ENCODE measurements at regions not wholly inside any gene's neighbourhood (a gene's known extent, or its start where the extent isn't known, plus 50 kb on each side); places are given as distances from the start of the nearest gene placed in this dataset.

- TF ChIP-seq EZH2 (IDR thresholded peaks at IDR 0.05; ENCODE audit: low read depth), result no peak
- TF ChIP-seq, protein P1, sequence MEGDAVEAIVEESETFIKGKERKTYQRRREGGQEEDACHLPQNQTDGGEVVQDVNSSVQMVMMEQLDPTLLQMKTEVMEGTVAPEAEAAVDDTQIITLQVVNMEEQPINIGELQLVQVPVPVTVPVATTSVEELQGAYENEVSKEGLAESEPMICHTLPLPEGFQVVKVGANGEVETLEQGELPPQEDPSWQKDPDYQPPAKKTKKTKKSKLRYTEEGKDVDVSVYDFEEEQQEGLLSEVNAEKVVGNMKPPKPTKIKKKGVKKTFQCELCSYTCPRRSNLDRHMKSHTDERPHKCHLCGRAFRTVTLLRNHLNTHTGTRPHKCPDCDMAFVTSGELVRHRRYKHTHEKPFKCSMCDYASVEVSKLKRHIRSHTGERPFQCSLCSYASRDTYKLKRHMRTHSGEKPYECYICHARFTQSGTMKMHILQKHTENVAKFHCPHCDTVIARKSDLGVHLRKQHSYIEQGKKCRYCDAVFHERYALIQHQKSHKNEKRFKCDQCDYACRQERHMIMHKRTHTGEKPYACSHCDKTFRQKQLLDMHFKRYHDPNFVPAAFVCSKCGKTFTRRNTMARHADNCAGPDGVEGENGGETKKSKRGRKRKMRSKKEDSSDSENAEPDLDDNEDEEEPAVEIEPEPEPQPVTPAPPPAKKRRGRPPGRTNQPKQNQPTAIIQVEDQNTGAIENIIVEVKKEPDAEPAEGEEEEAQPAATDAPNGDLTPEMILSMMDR (conservative IDR thresholded peaks at IDR 0.05), result no peak
- Histone ChIP-seq H3K4me2 (no peak overlapping the region), H3K9me2 (ENCODE audit: insufficient read depth) (no peaks in the 10 kb centered on the region), H3K4me1 (replicated peaks; ENCODE audit: insufficient read depth) (no peaks in the 10 kb centered on the region), H3K27ac (no peak overlapping the region), H3K27me3 (ENCODE audit: insufficient read depth, low read depth) (no peaks in the 10 kb centered on the region), H3K4me3 (no peak overlapping the region), H3K79me2 (ENCODE audit: low read depth) (no peaks in the 10 kb centered on the region), H3F3A (ENCODE audit: insufficient read depth, low read depth) (no peaks in the 10 kb centered on the region), H4K20me1 (ENCODE audit: insufficient read depth) (no peaks in the 10 kb centered on the region), H3K36me3 (ENCODE audit: low read depth) (no peaks in the 10 kb centered on the region), H2AFZ (no peak overlapping the region), H3K9me3 (ENCODE audit: insufficient read depth, low read depth) (no peaks in the 10 kb centered on the region)
- ChIA-PET POLR2A (ENCODE audit: unreplicated experiment) (no interaction called here), CTCF (no interaction called here)
- intact Hi-C loops (cut with micrococcal nuclease; ENCODE audit: unreplicated experiment), result no loop called here
- DNase-seq, result no peak
- BruUV-seq (replicated peaks), result no TSS peak
Measured at GRCh38 chr19:21626924-21627697, 121.7 kb downstream of the ZNF429 start.

DNA sequence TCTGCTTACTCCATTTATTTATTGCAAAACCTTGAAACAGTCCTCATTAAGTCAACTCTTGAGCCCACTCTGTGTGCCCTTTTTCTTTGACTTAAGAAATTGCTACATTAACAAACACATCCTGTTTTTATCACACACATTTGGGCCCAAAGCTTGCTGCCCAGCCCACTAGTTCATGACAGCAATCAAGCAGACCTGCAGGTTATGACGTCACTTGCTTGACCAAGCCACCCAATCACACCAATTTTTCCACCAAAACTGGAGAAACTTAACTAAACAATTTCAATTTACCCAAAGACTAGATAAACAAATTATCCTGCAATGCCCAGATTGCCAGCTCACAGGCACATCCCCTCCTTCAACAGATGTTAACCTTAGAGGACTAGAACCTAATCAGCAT, 120.7 kb downstream of the ZNF429 start:
- H3K9me3 ChIP-seq (ENCODE audit: insufficient read depth, low read depth), result no peaks in the 10 kb centered on the region
- TF ChIP-seq EZH2 (IDR thresholded peaks at IDR 0.05; ENCODE audit: low read depth), result no peak
- TF ChIP-seq, protein P1 (conservative IDR thresholded peaks at IDR 0.05), result no peak
- no peak overlapping the region for H3K27ac ChIP-seq
- H3K4me2 ChIP-seq, result no peak overlapping the region
- H2AFZ ChIP-seq, result no peak overlapping the region
- CTCF ChIA-PET, result no interaction called here
- H3K9me2 ChIP-seq (ENCODE audit: insufficient read depth), result no peaks in the 10 kb centered on the region; the same call in 1 of the 2 replicates
- POLR2A ChIA-PET (ENCODE audit: unreplicated experiment), result no interaction called here
- DNase-seq, result no peak
- H3K4me3 ChIP-seq, result no peak overlapping the region
- intact Hi-C loops (cut with micrococcal nuclease; ENCODE audit: unreplicated experiment), result no loop called here
- no peaks in the 10 kb centered on the region for H3K79me2 ChIP-seq (ENCODE audit: low read depth)
- H4K20me1 ChIP-seq (ENCODE audit: insufficient read depth), result no peaks in the 10 kb centered on the region
- H3K4me1 ChIP-seq (replicated peaks; ENCODE audit: insufficient read depth), result no peaks in the 10 kb centered on the region
- H3K27me3 ChIP-seq (ENCODE audit: insufficient read depth, low read depth), result no peaks in the 10 kb centered on the region
- no peaks in the 10 kb centered on the region for H3K36me3 ChIP-seq (ENCODE audit: low read depth)
- no TSS peak for BruUV-seq (replicated peaks)
- no peaks in the 10 kb centered on the region for H3F3A ChIP-seq (ENCODE audit: insufficient read depth, low read depth)

- no peaks in the 10 kb centered on the region for H3F3A ChIP-seq (ENCODE audit: insufficient read depth, low read depth)
- H4K20me1 ChIP-seq (ENCODE audit: insufficient read depth), result no peaks in the 10 kb centered on the region
- no TSS peak for BruUV-seq (replicated peaks)
- no peaks in the 10 kb centered on the region for H3K4me1 ChIP-seq (replicated peaks; ENCODE audit: insufficient read depth)
- H3K9me3 ChIP-seq (ENCODE audit: insufficient read depth, low read depth), result no peaks in the 10 kb centered on the region; the same call in 1 of the 2 replicates
- no peak for DNase-seq
- no peaks in the 10 kb centered on the region for H3K27me3 ChIP-seq (ENCODE audit: insufficient read depth, low read depth)
- TF ChIP-seq EZH2 (IDR thresholded peaks at IDR 0.05; ENCODE audit: low read depth), result no peak
- TF ChIP-seq, protein P1 (conservative IDR thresholded peaks at IDR 0.05), result no peak
- no peak overlapping the region for H3K4me2 ChIP-seq
- no peak overlapping the region for H2AFZ ChIP-seq
- ChIA-PET CTCF (no interaction called here), POLR2A (ENCODE audit: unreplicated experiment) (no interaction called here)
- no peaks in the 10 kb centered on the region for H3K36me3 ChIP-seq (ENCODE audit: low read depth)
- H3K27ac ChIP-seq, result no peak overlapping the region
- H3K79me2 ChIP-seq (ENCODE audit: low read depth), result no peaks in the 10 kb centered on the region
- H3K9me2 ChIP-seq (ENCODE audit: insufficient read depth), result no peaks in the 10 kb centered on the region; the same call in 1 of the 2 replicates
- no peak overlapping the region for H3K4me3 ChIP-seq
- intact Hi-C loops (cut with micrococcal nuclease; ENCODE audit: unreplicated experiment), result no loop called here
Measured at GRCh38 chr19:21622920-21623319, 117.5 kb downstream of the ZNF429 start.

Data from PC-9 (cell line).